Upper lobe of left lung (tissue), 6 donors: ENCODE measurements at regions not wholly inside any gene's neighbourhood (a gene's known extent, or its start where the extent isn't known, plus 50 kb on each side); places are given as distances from the start of the nearest gene placed in this dataset.

Experiments
- ATAC-seq, 2 donors: fragments of 200-7000 bp; cut with Tn5 transposase; one replicate each; pipeline ENCODE4 v1.9.1; 2022; ENCODE audit warnings: mild to moderate bottlenecking in 2 of 2, moderate library complexity in 2 of 2; ENCODE audit not compliant: low FRiP score in 2 of 2
- DNase-seq, 2 donors: peaks; one replicate each; pipeline ENCODE4 v3.0.0-alpha.2; 2019 to 2020
- H3K27ac ChIP-seq, 4 donors: fragments of 200-600 bp; sonication (generic); one replicate each; pipeline ENCODE4 v1.5.1; 2016 to 2019
- H3K27me3 ChIP-seq, 4 donors: fragments of 200-600 bp; sonication (generic); one replicate each; pipeline ENCODE4 v1.5.1; 2017 to 2019
- H3K36me3 ChIP-seq, 4 donors: fragments of 200-600 bp; sonication (generic); one replicate each; pipeline ENCODE4 v1.5.1; 2016 to 2019
- H3K4me1 ChIP-seq, 4 donors: fragments of 200-600 bp; sonication (generic); one replicate each; pipeline ENCODE4 v1.5.1; 2018 to 2019
- H3K4me3 ChIP-seq, 4 donors: fragments of 200-600 bp; sonication (generic); one replicate each; pipeline ENCODE4 v1.5.1; 2017 to 2019; ENCODE audit warnings: mild to moderate bottlenecking in 2 of 4, moderate library complexity in 1 of 4
- H3K9me3 ChIP-seq, 4 donors: fragments of 200-600 bp; sonication (generic); one replicate each; pipeline ENCODE4 v1.5.1; 2018 to 2019
- CTCF ChIP-seq, 6 experiments: fragments of 450-650 bp in 4 of 6; fragments of 200-600 bp in 2 of 6; sonication (generic) in 2 of 6; IDR thresholded peaks; one replicate each; pipeline ENCODE4 v1.5.1; 2016 to 2019; ENCODE audit warnings: antibody characterized with exemption in 6 of 6
- EP300 ChIP-seq, 4 donors: sonication (generic); formaldehyde crosslinking; IDR thresholded peaks; one replicate each; pipeline ENCODE4 v1.5.1; 2017; ENCODE audit warnings: antibody characterized with exemption in 4 of 4, control low read depth in 2 of 4
- POLR2A ChIP-seq, 4 donors: fragments of 450-650 bp; IDR thresholded peaks; one replicate each; pipeline ENCODE4 v1.5.1; 2016 to 2017; ENCODE audit warnings: antibody characterized with exemption in 4 of 4, mild to moderate bottlenecking in 2 of 4
- POLR2AphosphoS5 ChIP-seq, 2 donors: sonication (generic); formaldehyde crosslinking; IDR thresholded peaks; one replicate each; pipeline ENCODE4 v1.5.1; 2017; ENCODE audit warnings: antibody characterized with exemption in 2 of 2
- WGBS, 2 donors: methylation state at CpG; one replicate each; pipeline ENCODE4 v1.1.5; 2017 to 2018; 5-methylcytosine and 5-hydroxymethylcytosine counted together
- donor health status: DM: no; HTN: no; CAD: no; lungs with moderate emphysema.
- donor health status: DM: no; HTN: yes; CAD: no; lungs with severe emphysema.

DNA sequence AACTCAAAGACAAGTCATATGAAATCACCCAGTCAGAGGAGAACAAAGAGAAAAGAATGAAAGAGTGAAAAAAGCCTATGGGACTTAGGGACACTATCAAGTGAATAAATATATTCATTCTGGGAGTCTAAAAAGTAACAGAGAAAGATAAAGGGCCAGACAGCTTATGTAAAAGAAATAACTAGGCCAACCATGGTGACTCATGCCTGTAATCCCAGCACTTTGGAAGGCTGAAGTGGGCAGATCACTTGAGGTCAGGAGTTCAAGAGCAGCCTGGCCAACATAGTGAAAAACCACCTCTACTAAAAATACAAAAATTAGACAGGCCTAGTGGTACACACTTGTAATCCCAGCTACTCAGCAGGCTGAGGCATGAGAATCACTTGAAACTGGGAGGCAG is 154.7 kb upstream of the TMEM106B start:
- Histone ChIP-seq H3K9me3 (peaks cover 0 to 15% (median 10%) of the 10 kb centered on the region in 4 donors), H3K27me3 (no peaks in the 10 kb centered on the region), H3K36me3 (no peaks in the 10 kb centered on the region), H3K27ac (no peak overlapping the region), H3K4me1 (no peaks in the 10 kb centered on the region), H3K4me3 (no peak overlapping the region)
- ATAC-seq (no peak), DNase-seq (no peak)
- TF ChIP-seq CTCF (IDR thresholded peaks at IDR 0.05) (no peak), EP300 (IDR thresholded peaks at IDR 0.05) (no peak), POLR2AphosphoS5 (IDR thresholded peaks at IDR 0.05) (no peak), POLR2A (IDR thresholded peaks at IDR 0.05) (no peak)

DNA sequence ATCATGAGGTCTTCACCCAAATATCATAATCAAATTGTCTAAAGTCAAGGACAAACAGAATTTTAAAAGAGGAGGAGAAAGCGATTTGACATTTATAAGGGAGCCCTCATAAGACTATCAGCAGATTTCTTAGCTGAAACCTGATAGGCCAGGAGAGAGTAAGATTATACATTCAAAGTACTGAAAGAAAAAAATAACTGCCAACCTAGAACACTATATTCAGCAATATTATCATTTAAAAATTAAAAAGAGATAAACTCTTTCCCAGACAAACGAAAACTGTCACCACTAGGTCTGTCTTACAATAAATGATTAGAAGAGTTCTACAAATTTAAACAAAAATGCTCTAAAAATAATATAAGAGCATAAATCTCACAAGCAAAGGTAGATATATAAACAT is 154.1 kb upstream of the TMEM106B start:
- ATAC-seq (no peak), DNase-seq (no peak)
- Histone ChIP-seq H3K4me3 (no peak overlapping the region), H3K36me3 (no peaks in the 10 kb centered on the region), H3K9me3 (peaks cover 0 to 15% (median 10%) of the 10 kb centered on the region in 4 donors), H3K27me3 (no peaks in the 10 kb centered on the region), H3K4me1 (no peaks in the 10 kb centered on the region), H3K27ac (no peak overlapping the region)
- TF ChIP-seq CTCF (IDR thresholded peaks at IDR 0.05), result no peak
- no peak for TF ChIP-seq POLR2AphosphoS5 (IDR thresholded peaks at IDR 0.05)
- no peak for TF ChIP-seq POLR2A (IDR thresholded peaks at IDR 0.05)
- no peak for TF ChIP-seq EP300 (IDR thresholded peaks at IDR 0.05)
- WGBS, 2 donors, result 85 to 87% methylated on average over 2 of the region's 2 CpGs

GRCh38 chr7:12062062-12062461 is 149.0 kb upstream of the TMEM106B start:
- Histone ChIP-seq H3K9me3 (peaks cover 0 to 6% (median 1%) of the 10 kb centered on the region in 4 donors), H3K4me3 (no peak overlapping the region), H3K4me1 (no peaks in the 10 kb centered on the region), H3K27ac (no peak overlapping the region), H3K27me3 (no peaks in the 10 kb centered on the region), H3K36me3 (no peaks in the 10 kb centered on the region)
- ATAC-seq (no peak), DNase-seq (no peak)
- TF ChIP-seq EP300 (IDR thresholded peaks at IDR 0.05) (no peak), POLR2AphosphoS5 (IDR thresholded peaks at IDR 0.05) (no peak), POLR2A (IDR thresholded peaks at IDR 0.05) (no peak), CTCF (IDR thresholded peaks at IDR 0.05) (no peak)

GRCh38 chr7:12064586-12065127 is 146.4 kb upstream of the TMEM106B start:
- Histone ChIP-seq H3K4me1 (no peaks in the 10 kb centered on the region), H3K36me3 (no peaks in the 10 kb centered on the region), H3K9me3 (no peaks in the 10 kb centered on the region), H3K27me3 (no peaks in the 10 kb centered on the region), H3K27ac (no peak overlapping the region), H3K4me3 (no peak overlapping the region)
- WGBS, 2 donors, result 74 to 78% methylated on average over 1 of the region's 1 CpG
- TF ChIP-seq EP300 (IDR thresholded peaks at IDR 0.05) (no peak), POLR2A (IDR thresholded peaks at IDR 0.05) (no peak), POLR2AphosphoS5 (IDR thresholded peaks at IDR 0.05) (no peak), CTCF (IDR thresholded peaks at IDR 0.05) (no peak)
- DNase-seq (no peak), ATAC-seq (no peak)

GRCh38 chr7:12066004-12066403 is 145.1 kb upstream of the TMEM106B start:
- H3K4me3 ChIP-seq, result no peak overlapping the region
- 84 to 86% methylated on average over 4 of the region's 4 CpGs for WGBS, 2 donors
- no peaks in the 10 kb centered on the region for H3K9me3 ChIP-seq
- ATAC-seq (no peak), DNase-seq (no peak)
- TF ChIP-seq POLR2A (IDR thresholded peaks at IDR 0.05) (no peak), POLR2AphosphoS5 (IDR thresholded peaks at IDR 0.05) (no peak), EP300 (IDR thresholded peaks at IDR 0.05) (no peak), CTCF (IDR thresholded peaks at IDR 0.05) (no peak)
- H3K4me1 ChIP-seq, result no peaks in the 10 kb centered on the region
- no peaks in the 10 kb centered on the region for H3K36me3 ChIP-seq
- H3K27ac ChIP-seq, result peak overlapping the region in 1 of 4 donors; percentile 2
- H3K27me3 ChIP-seq, result no peaks in the 10 kb centered on the region
